ENCODE measurements at regions not wholly inside any gene's neighbourhood (a gene's known extent, or its start where the extent isn't known, plus 50 kb on each side); places are given as distances from the start of the nearest gene placed in this dataset.

GRCh38 chr4:137774501-137774900 is 242.2 kb upstream of the PCDH18 start:
- TF ChIP-seq ZFX (IDR thresholded peaks at IDR 0.05) (no peak), CTCF (conservative IDR thresholded peaks at IDR 0.05) (no peak)
- H3K27ac ChIP-seq = no peak overlapping the region

- no peak for TF ChIP-seq CTCF (conservative IDR thresholded peaks at IDR 0.05)
- H3K27ac ChIP-seq = no peak overlapping the region
Measured at GRCh38 chr4:137768881-137769280, 236.6 kb upstream of the PCDH18 start.

GRCh38 chr4:137768196-137768595 is 235.9 kb upstream of the PCDH18 start:
- TF ChIP-seq ZFX (IDR thresholded peaks at IDR 0.05) (no peak), CTCF (conservative IDR thresholded peaks at IDR 0.05) (no peak)
- no peak overlapping the region for H3K27ac ChIP-seq

GRCh38 chr4:137762591-137762990 is 230.3 kb upstream of the PCDH18 start:
- no peak for TF ChIP-seq ZFX (IDR thresholded peaks at IDR 0.05)
- no peak for TF ChIP-seq CTCF (conservative IDR thresholded peaks at IDR 0.05)
- H3K27ac ChIP-seq = no peak overlapping the region

- TF ChIP-seq ZFX (IDR thresholded peaks at IDR 0.05) = no peak
- TF ChIP-seq CTCF (conservative IDR thresholded peaks at IDR 0.05) = no peak
- no peak overlapping the region for H3K27ac ChIP-seq
Measured at GRCh38 chr4:137754652-137755471, 222.6 kb upstream of the PCDH18 start.

GRCh38 chr4:137749466-137749865 is 217.2 kb upstream of the PCDH18 start:
- no peak overlapping the region for H3K27ac ChIP-seq
- TF ChIP-seq CTCF (conservative IDR thresholded peaks at IDR 0.05) (no peak), ZFX (IDR thresholded peaks at IDR 0.05) (no peak)

- no peak for TF ChIP-seq ZFX (IDR thresholded peaks at IDR 0.05)
- TF ChIP-seq CTCF (conservative IDR thresholded peaks at IDR 0.05) = no peak
- no peak overlapping the region for H3K27ac ChIP-seq
Measured at GRCh38 chr4:137748616-137749015, 216.3 kb upstream of the PCDH18 start.
